NOMO-1 treated with dmso at 0.1 percent for 144 hours (cell line): ENCODE measurements at regions not wholly inside any gene's neighbourhood (a gene's known extent, or its start where the extent isn't known, plus 50 kb on each side); places are given as distances from the start of the nearest gene placed in this dataset.

Experiments used
- DNase-seq: peaks from one replicate; lab custom pipeline; 2025; ENCODE audit not compliant: unreplicated experiment; lab: John Stamatoyannopoulos, UW

- no peak for DNase-seq
Measured at GRCh38 chr12:127257366-127257935, 1009.5 kb upstream of the TMEM132C start.

GRCh38 chr12:127260531-127260930 lies 1006.4 kb upstream of the TMEM132C start:
- DNase-seq: no peak

GRCh38 chr12:127260999-127261398 lies 1006.0 kb upstream of the TMEM132C start:
- no peak for DNase-seq

GRCh38 chr12:127262615-127263014 lies 1004.4 kb upstream of the TMEM132C start:
- no peak for DNase-seq

GRCh38 chr12:127263621-127264020 lies 1003.3 kb upstream of the TMEM132C start:
- no peak for DNase-seq

- no peak for DNase-seq
Measured at GRCh38 chr12:127267128-127267527, 999.8 kb upstream of the TMEM132C start.

GRCh38 chr12:127268213-127268612 lies 998.8 kb upstream of the TMEM132C start:
- no peak for DNase-seq

- DNase-seq: no peak
Measured at GRCh38 chr12:127268706-127269425, 998.1 kb upstream of the TMEM132C start.

GRCh38 chr12:127270193-127270592 lies 996.8 kb upstream of the TMEM132C start:
- peak; percentile 5 for DNase-seq

GRCh38 chr12:127271776-127272175 lies 995.2 kb upstream of the TMEM132C start:
- no peak for DNase-seq

- DNase-seq: no peak
Measured at GRCh38 chr12:127272864-127273263, 994.1 kb upstream of the TMEM132C start.

- no peak for DNase-seq
Measured at GRCh38 chr12:127273626-127274025, 993.3 kb upstream of the TMEM132C start.

GRCh38 chr12:127275416-127275815 lies 991.6 kb upstream of the TMEM132C start:
- no peak for DNase-seq

- no peak for DNase-seq
Measured at GRCh38 chr12:127277882-127278281, 989.1 kb upstream of the TMEM132C start.

GRCh38 chr12:127278351-127278750 lies 988.6 kb upstream of the TMEM132C start:
- no peak for DNase-seq

- no peak for DNase-seq
Measured at GRCh38 chr12:127280393-127281275, 986.3 kb upstream of the TMEM132C start.

- no peak for DNase-seq
Measured at GRCh38 chr12:127282786-127283565, 984.0 kb upstream of the TMEM132C start.

GRCh38 chr12:127284021-127284420 lies 982.9 kb upstream of the TMEM132C start:
- DNase-seq: no peak

GRCh38 chr12:127284870-127285431 lies 982.0 kb upstream of the TMEM132C start:
- DNase-seq: no peak

- DNase-seq: no peak
Measured at GRCh38 chr12:127286281-127286680, 980.7 kb upstream of the TMEM132C start.

GRCh38 chr12:127287256-127287655 lies 979.7 kb upstream of the TMEM132C start:
- no peak for DNase-seq
